Ovary (tissue), 7 donors: ENCODE measurements at regions not wholly inside any gene's neighbourhood (a gene's known extent, or its start where the extent isn't known, plus 50 kb on each side); places are given as distances from the start of the nearest gene placed in this dataset.

Experiments
- DNase-seq, 5 donors: peaks; one replicate each; pipeline ENCODE4 v3.0.0-alpha.2; 2019 to 2020
- H3K27ac ChIP-seq, 2 donors: fragments of 200-600 bp; one replicate each; pipeline versions ENCODE4 v1.5.1 to v1.8.0; 2019 to 2022
- H3K27me3 ChIP-seq: fragments of 200-600 bp; one replicate; pipeline ENCODE4 v1.8.0; 2022
- H3K36me3 ChIP-seq: fragments of 200-600 bp; sonication (generic); one replicate; pipeline ENCODE4 v1.5.1; 2019
- H3K4me1 ChIP-seq: one replicate; pipeline ENCODE4 v1.8.1; 2013; ENCODE audit warnings: mild to moderate bottlenecking, moderate library complexity; ENCODE audit not compliant: insufficient read depth
- H3K4me3 ChIP-seq: fragments of 200-600 bp; sonication (generic); one replicate; pipeline ENCODE4 v1.5.1; 2017
- H3K9me3 ChIP-seq, 2 donors: fragments of 200-600 bp in 1 of 2; sonication (generic) in 1 of 2; one replicate each; pipeline versions ENCODE4 v1.5.1 to v1.8.1; 2013 to 2019; ENCODE audit warnings: mild to moderate bottlenecking in 1 of 2, moderate library complexity in 1 of 2
- EP300 ChIP-seq: sonication (generic); formaldehyde crosslinking; IDR thresholded peaks from one replicate; pipeline ENCODE4 v1.6.1; 2017; ENCODE audit warnings: antibody characterized with exemption
- POLR2A ChIP-seq: fragments of 450-650 bp; IDR thresholded peaks from one replicate; pipeline ENCODE4 v1.6.1; 2017; ENCODE audit warnings: antibody characterized with exemption, mild to moderate bottlenecking, moderate library complexity
- WGBS, 3 donors: extraction: QIAGEN DNeasy Blood & Tissue Kit in 1 of 3; methylation state at CpG; one replicate each; pipeline versions ENCODE4 v1.1.5 to v1.1.7; 2013 to 2017; 5-methylcytosine and 5-hydroxymethylcytosine counted together
- intact Hi-C, 4 donors: fragments of 100-400 bp; cut with DNase I; formaldehyde crosslinking; loops; one replicate each; pipeline versions ENCODE4 v1.11.0 to v1.15.1; 2022 to 2023
- TF ChIP-seq, protein P1 (sequence below), 3 donors: fragments of 450-650 bp in 2 of 3; fragments of 200-600 bp in 1 of 3; IDR thresholded peaks; one replicate each; pipeline versions ENCODE4 v1.5.1 to v1.8.0; 2016 to 2022; ENCODE audit warnings: antibody characterized with exemption in 3 of 3, mild to moderate bottlenecking in 1 of 3
- donor health status: DM: no; HTN: no; CAD: no; lungs with moderate emphysema.
- donor health status: DM: no; HTN: no; CAD: no.
- donor health status: Bipolar disorder and iron deficiency.
- donor health status: DM: no; HTN: no; CAD: no.
- donor health status: DM: yes; HTN: yes; CAD: no.

DNA sequence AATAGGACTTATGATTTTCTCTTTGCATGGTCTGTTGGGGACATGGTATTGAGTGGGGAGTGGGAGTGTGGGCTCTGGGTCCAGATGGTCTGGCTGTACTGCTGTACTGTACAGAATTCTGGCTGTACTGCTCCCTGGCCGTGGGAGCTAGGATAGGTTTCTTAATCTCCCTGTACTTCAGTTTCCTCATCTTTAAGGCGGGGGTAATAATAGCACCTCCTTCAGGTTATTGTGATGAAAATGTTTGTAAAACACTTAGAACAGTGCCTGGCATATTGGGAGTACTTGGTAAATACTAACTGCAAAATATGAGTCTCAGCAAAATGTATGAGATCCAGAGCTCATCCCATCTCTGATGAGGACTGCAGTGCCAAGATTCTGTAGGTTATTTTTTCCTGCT lies 198.6 kb downstream of the KIF18A start:
- no peaks in the 10 kb centered on the region for H3K4me1 ChIP-seq
- TF ChIP-seq POLR2A (no peak), EP300 (no peak)
- TF ChIP-seq, protein P1, sequence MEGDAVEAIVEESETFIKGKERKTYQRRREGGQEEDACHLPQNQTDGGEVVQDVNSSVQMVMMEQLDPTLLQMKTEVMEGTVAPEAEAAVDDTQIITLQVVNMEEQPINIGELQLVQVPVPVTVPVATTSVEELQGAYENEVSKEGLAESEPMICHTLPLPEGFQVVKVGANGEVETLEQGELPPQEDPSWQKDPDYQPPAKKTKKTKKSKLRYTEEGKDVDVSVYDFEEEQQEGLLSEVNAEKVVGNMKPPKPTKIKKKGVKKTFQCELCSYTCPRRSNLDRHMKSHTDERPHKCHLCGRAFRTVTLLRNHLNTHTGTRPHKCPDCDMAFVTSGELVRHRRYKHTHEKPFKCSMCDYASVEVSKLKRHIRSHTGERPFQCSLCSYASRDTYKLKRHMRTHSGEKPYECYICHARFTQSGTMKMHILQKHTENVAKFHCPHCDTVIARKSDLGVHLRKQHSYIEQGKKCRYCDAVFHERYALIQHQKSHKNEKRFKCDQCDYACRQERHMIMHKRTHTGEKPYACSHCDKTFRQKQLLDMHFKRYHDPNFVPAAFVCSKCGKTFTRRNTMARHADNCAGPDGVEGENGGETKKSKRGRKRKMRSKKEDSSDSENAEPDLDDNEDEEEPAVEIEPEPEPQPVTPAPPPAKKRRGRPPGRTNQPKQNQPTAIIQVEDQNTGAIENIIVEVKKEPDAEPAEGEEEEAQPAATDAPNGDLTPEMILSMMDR (IDR thresholded peaks at IDR 0.05), result no peak
- 72 to 77% (median 72%) methylated on average over 2 of the region's 2 CpGs for WGBS, 3 donors
- H3K4me3 ChIP-seq, result no peak overlapping the region
- no peak for DNase-seq
- intact Hi-C loops, result no loop called here
- H3K27ac ChIP-seq, result no peak overlapping the region
- H3K27me3 ChIP-seq, result no peaks in the 10 kb centered on the region
- no peaks in the 10 kb centered on the region for H3K9me3 ChIP-seq
- no peaks in the 10 kb centered on the region for H3K36me3 ChIP-seq

DNA sequence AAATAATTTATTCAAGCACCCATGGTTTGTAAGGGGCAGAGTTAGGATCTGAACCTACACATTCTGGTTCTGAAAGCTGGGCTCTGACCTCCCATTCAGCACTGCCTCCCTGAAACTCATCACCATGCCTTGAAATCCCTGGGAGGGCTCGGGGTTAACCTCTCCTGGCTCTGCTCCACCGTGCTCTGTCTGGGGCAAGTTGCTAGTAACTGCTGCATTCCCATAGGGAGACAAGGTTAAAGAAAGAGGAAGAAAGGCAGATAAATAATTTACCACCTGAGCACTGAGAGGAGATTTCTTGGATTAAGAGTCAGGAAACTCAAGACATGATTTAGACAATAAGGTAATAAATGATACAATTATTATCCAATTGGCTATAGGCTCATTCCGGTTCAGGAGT lies 199.3 kb downstream of the KIF18A start:
- H3K27me3 ChIP-seq, result no peaks in the 10 kb centered on the region
- no peak for DNase-seq
- 57 to 68% (median 64%) methylated on average over 3 of the region's 3 CpGs for WGBS, 3 donors
- H3K4me1 ChIP-seq, result no peaks in the 10 kb centered on the region
- no peak overlapping the region for H3K27ac ChIP-seq
- H3K4me3 ChIP-seq, result no peak overlapping the region
- TF ChIP-seq EP300, result no peak
- TF ChIP-seq POLR2A, result no peak
- TF ChIP-seq, protein P1 (IDR thresholded peaks at IDR 0.05), result no peak
- H3K9me3 ChIP-seq, result no peaks in the 10 kb centered on the region
- intact Hi-C loops, result no loop called here
- no peaks in the 10 kb centered on the region for H3K36me3 ChIP-seq

DNA sequence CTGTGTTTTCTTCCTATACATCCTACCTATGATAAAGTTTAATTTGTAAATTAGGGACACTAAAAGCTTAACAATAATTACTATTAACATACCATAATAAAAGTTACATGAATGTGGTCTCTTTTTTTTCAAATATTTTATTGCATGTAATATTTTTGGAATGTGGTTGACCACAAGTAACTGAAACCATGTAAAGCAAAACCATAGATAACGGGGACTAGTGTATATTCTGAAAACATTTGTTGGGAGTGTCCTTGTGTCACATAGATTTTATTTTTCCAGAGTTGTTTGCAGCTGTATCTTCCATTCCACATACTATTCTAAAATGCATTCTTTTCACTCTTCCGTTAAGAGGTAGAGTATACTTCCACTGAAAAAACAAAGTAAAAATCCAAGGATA lies 200.4 kb downstream of the KIF18A start:
- Histone ChIP-seq H3K36me3 (no peaks in the 10 kb centered on the region), H3K4me3 (no peak overlapping the region), H3K27me3 (no peaks in the 10 kb centered on the region), H3K4me1 (no peaks in the 10 kb centered on the region), H3K9me3 (no peaks in the 10 kb centered on the region), H3K27ac (no peak overlapping the region)
- 58 to 82% (median 65%) methylated on average over 2 of the region's 2 CpGs for WGBS, 3 donors
- no peak for DNase-seq
- intact Hi-C loops, result no loop called here
- TF ChIP-seq EP300, result no peak
- TF ChIP-seq, protein P1 (IDR thresholded peaks at IDR 0.05), result no peak
- TF ChIP-seq POLR2A, result no peak

DNA sequence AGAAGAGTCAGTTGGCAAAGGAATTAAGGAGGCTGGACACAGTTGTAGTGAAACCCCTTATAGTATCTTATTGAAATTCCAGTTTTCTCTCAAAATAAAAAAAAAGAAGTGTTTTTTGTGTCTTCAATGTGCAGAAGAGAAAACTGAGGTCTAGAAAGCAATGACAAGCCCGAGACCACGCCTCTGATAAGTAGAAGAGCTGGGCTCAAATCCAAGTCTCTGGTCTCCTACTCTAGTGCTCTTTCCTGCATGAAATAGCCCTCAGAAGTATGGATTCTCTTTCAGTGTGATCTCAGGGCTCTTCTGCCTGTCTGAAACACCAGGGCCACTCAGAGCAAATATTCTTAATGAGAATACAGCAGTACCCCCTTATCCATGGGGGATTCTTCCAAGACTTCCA lies 200.9 kb downstream of the KIF18A start:
- 57 to 71% (median 69%) methylated on average over 2 of the region's 2 CpGs for WGBS, 3 donors

More for the DNA sequence above, 200.9 kb downstream of the KIF18A start:
- DNase-seq, result no peak
- Histone ChIP-seq H3K27ac (no peak overlapping the region), H3K4me1 (no peaks in the 10 kb centered on the region), H3K36me3 (no peaks in the 10 kb centered on the region), H3K4me3 (no peak overlapping the region), H3K9me3 (no peaks in the 10 kb centered on the region), H3K27me3 (no peaks in the 10 kb centered on the region)
- intact Hi-C loops, result no loop called here
- no peak for TF ChIP-seq POLR2A
- TF ChIP-seq, protein P1 (IDR thresholded peaks at IDR 0.05), result no peak
- TF ChIP-seq EP300, result no peak
